HG02885 (cell line): ENCODE measurements at regions not wholly inside any gene's neighbourhood (a gene's known extent, or its start where the extent isn't known, plus 50 kb on each side); places are given as distances from the start of the nearest gene placed in this dataset.
"Not testable (repeated sequence)": the region's sequence is repeated elsewhere in the genome, so short reads cannot be mapped to it uniquely, and the experiment has no call there.

Experiments
- ATAC-seq: cut with Tn5 transposase; IDR thresholded peaks from one replicate; pipeline ENCODE4 v1.9.1; 2021; ENCODE audit warnings: mild to moderate bottlenecking; ENCODE audit not compliant: unreplicated experiment, poor library complexity

- ATAC-seq: no peak
Measured at GRCh38 chr9:91017245-91017644, 215.6 kb downstream of the SYK start.

- ATAC-seq: not testable (repeated sequence)
Measured at GRCh38 chr9:91019871-91020270, 218.3 kb downstream of the SYK start.

GRCh38 chr9:91021656-91022055 is 220.0 kb downstream of the SYK start:
- ATAC-seq: not testable (repeated sequence)

GRCh38 chr9:91023741-91024140 is 222.1 kb downstream of the SYK start:
- ATAC-seq: no peak

GRCh38 chr9:91024841-91025240 is 223.2 kb downstream of the SYK start:
- ATAC-seq: no peak

GRCh38 chr9:91025856-91026255 is 224.2 kb downstream of the SYK start:
- ATAC-seq: no peak

- no peak for ATAC-seq
Measured at GRCh38 chr9:91026266-91026665, 224.6 kb downstream of the SYK start.

GRCh38 chr9:91027005-91027404 is 225.4 kb downstream of the SYK start:
- no peak for ATAC-seq

- ATAC-seq: no peak
Measured at GRCh38 chr9:91028166-91028827, 226.7 kb downstream of the SYK start.

GRCh38 chr9:91029650-91030361 is 228.2 kb downstream of the SYK start:
- no peak for ATAC-seq

GRCh38 chr9:91032121-91032531 is 230.5 kb downstream of the SYK start:
- ATAC-seq: no peak

- ATAC-seq: no peak
Measured at GRCh38 chr9:91033270-91033669, 231.7 kb downstream of the SYK start.

- no peak for ATAC-seq
Measured at GRCh38 chr9:91033797-91034196, 232.2 kb downstream of the SYK start.

GRCh38 chr9:91034521-91034920 is 232.9 kb downstream of the SYK start:
- ATAC-seq: no peak

GRCh38 chr9:91034976-91035824 is 233.6 kb downstream of the SYK start:
- ATAC-seq: no peak

- no peak for ATAC-seq
Measured at GRCh38 chr9:91035825-91036208, 234.2 kb downstream of the SYK start.

GRCh38 chr9:91036356-91036755 is 234.7 kb downstream of the SYK start:
- no peak for ATAC-seq

GRCh38 chr9:91036826-91037510 is 235.3 kb downstream of the SYK start:
- ATAC-seq: no peak

GRCh38 chr9:91037511-91038482 is 236.2 kb downstream of the SYK start:
- no peak for ATAC-seq
